Esophagus mucosa (tissue), 1 donor: ENCODE measurements at regions not wholly inside any gene's neighbourhood (a gene's known extent, or its start where the extent isn't known, plus 50 kb on each side); places are given as distances from the start of the nearest gene placed in this dataset.

Experiments used
- ATAC-seq: fragments of 200-7000 bp; cut with Tn5 transposase; one replicate; pipeline ENCODE4 v1.9.1; 2020
- donor health status: DM: yes; HTN: yes; CAD: no.

GRCh38 chr15:47349179-47349578 lies 368.1 kb upstream of the SEMA6D start:
- ATAC-seq = no peak

DNA sequence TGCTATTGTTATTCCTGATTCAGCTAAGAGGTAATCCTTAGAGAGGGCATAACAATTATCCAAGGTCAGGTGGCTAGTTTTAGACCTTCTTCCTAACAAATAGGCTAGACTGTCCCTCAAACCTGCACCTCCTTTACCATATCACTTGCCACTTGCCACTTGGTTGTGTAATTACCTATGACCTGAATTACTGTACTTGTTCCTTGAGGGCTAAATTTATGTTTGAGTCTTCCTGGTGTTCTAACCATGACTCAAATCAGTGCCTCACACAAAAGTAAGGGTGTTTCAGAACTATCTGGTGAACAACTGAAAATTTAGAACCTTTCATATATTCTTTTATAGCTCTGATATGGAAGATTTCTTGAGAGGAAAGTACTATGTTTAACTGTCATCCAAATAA lies 365.8 kb upstream of the SEMA6D start:
- no peak for ATAC-seq

GRCh38 chr15:47352217-47352616 lies 365.1 kb upstream of the SEMA6D start:
- no peak for ATAC-seq

- ATAC-seq = no peak
These were observed 361.5 kb upstream of the SEMA6D start for GRCh38 chr15:47355759-47356158.

DNA sequence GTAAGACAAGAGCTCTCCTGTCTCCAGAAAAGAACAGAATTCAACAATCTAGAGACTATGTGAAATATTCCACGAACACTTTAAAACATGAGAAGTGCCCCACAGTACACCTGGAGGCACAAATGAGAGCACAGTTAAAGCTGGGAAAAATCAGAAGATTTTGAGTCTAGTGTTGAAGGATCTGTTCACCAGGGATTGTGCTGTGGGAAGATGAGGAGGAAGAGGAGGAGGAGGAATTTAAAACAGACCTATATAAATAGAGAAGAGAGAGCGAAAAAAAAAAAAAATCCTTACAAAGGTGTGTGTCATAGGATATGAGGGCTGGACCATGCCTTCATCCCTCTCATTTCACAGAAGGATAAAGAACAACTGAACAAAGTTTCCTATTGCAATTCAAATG lies 361.0 kb upstream of the SEMA6D start:
- no peak for ATAC-seq

GRCh38 chr15:47358876-47359275 lies 358.4 kb upstream of the SEMA6D start:
- ATAC-seq = no peak

DNA sequence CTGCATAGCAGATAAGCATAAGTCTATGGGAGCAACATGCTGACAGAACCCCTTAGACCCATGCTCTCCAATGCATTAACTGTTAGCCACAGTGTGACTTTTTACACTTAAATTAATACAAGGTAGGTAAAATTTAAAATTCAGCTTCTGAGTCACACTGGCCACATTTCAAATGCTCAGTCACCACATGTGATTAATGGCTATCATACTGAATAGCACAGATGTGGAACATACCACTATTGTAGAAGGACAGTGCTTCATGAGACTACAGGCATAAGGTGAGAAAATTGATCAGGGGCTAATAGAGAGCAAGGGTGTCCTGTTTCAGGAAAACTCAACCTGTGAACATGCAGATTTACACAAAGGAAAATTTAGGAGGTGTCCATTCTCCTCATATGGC lies 357.0 kb upstream of the SEMA6D start:
- no peak for ATAC-seq

DNA sequence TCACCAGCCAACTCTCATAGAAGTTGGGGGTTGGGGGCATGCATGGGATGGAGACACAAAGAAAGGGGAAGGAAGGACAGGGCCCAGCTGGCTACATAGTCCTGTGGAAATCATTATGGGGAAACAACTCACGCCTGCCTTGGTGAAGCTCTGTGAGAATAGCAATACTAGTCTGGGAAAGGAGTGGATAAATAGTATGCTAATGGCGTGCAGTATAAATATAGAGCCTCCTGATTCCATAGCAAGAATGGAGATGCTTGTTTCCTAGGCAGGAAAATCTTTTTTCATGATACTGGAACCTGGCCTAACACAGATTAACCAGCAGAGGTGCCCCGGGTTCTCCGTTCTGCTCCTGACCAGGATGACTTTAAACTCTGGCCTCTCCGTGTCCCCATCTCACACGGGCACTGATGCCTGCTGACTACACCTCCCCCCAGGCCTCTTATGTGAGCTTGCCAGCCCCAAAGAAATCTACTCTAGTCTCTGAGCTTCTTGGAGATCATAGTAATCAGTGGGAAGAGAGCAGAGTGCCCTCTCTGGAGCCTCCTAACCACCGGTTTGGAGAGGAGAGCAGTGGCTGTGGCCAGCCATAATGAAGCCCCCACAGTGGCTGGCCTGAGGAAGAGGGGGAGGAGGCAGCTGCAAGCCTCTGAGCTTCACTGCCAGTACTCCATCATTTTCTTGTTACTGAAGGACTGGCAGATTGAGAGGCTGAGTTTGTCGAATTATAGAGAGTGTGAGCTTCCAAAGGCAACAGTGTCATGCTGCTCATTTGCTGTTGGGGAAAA lies 355.0 kb upstream of the SEMA6D start:
- ATAC-seq = no peak

DNA sequence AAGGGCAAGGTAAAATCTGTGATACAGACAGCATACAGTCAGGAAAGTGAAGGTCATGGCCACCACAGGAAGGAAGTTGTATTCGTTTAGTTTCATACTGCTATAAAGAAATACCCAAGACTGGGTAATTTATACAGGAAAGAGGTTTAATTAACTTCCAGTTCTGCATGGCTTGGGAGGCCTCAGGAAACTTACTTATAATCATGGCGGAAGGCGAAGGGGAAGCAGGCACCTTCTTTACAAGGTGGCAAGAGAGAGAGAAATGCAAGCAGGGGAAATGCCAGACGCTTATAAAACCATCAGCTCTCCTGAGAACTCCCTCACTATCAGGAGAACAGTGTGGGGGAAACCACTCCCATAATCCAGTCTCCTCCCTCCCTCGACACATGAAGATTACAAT lies 353.7 kb upstream of the SEMA6D start:
- no peak for ATAC-seq

GRCh38 chr15:47364230-47365141 lies 352.8 kb upstream of the SEMA6D start:
- ATAC-seq = no peak

- ATAC-seq = no peak
These were observed 350.4 kb upstream of the SEMA6D start for GRCh38 chr15:47366884-47367283.

DNA sequence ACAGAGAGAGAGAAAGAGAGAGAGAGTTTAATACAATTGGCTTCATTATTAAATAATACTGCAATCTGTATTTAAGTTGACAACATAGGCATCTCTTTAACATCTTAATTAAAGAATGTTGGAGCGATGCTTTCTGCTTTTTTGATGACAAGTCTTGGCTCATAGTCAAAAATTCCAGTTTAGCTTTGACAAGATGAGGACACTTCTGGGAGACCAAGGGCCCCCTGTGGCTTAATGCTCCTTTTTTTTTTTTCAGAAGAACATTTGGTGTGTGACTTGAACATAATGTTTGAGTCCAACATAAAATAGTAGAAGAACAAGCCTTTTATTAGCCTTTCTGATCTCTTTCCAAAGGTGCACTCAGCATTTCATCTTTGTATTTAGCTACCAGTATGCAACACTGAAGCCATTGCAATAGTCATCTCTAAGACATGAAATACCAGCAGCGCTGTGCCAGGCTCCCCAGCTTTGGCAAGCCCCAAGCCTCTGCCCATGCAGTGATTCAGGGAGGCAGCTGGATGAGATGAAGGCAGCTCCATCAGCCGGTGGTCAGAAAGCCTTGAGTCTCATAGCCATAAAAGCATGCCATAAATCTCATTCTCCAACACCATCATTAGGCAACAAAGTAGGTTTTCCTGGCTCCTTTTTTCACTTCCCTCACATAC lies 349.4 kb upstream of the SEMA6D start:
- ATAC-seq = no peak

GRCh38 chr15:47371939-47372338 lies 345.4 kb upstream of the SEMA6D start:
- no peak for ATAC-seq

DNA sequence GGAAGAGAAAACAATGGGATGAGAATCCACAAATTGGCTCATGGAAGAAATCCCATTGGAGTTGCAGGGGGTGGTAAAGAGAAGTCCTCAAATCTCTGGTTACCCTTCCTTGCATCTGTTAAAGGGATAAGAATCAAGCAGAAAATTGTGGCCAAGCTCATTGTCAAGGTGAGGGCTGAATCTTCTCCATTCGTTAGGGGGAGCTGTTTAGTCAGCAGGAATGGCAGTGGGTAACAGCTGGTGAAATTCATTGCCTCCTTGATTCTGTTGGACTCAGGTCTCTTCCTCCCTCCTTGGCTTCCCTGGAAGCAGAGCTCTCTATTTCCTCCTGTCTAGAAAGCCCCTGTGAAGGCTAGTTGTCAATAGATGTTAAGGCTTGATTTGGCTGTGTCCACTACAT lies 343.1 kb upstream of the SEMA6D start:
- ATAC-seq = no peak

DNA sequence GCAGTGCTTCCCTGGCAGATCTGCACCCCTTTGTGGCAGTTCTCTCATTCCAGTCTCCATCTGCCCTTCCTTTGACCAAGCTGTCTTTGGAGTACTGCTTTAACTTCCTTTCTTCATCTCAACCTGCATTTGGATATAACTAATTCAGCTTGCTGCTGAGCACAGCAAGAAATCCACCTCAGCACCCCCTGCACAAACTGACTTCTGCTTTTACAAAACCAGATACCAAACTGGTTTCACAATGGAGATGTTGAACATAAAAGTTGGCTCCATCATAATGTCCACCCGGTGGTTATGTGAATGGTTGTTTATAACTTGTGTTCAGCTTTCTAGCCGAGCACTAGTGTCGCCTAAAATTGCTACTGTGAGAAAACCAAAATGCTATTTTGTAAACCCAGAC lies 341.1 kb upstream of the SEMA6D start:
- ATAC-seq = no peak

DNA sequence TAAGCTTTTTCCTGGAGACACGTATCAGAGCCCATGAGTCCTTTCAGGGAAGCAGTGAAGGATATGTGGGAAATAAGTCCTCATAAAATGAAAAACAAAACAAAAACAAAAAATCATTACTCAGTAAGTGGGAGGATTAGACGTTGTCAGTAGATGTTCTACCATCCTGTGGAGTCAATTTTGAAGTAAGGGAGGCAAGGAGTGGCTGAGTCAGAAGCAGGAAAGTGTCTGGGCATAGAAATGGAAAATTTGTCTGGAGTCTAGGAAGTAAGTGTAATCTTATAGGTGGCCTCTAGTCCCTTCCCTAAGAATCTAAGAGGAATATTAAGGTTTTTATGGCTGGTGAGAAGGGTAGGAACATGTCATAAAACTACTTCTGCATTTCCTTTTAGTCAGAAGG lies 339.8 kb upstream of the SEMA6D start:
- no peak for ATAC-seq

DNA sequence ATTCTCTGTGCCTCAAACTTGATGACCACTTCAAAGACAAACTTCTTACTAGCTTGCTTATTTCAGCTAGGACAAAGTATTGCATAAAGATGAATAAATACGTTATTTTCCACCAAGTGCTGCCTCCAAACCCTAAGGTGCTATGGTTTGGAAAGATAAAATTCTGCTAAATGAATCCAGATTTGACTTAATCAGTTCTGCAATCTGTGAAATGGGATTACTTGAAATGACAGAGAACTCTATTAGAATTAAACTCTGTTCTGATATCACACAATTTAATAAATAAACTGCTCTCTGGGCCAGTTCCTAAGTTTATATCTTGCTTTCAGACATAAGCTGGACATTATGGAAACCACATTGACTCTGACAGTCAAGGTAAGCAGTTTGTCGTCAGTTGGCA lies 338.8 kb upstream of the SEMA6D start:
- ATAC-seq = no peak

DNA sequence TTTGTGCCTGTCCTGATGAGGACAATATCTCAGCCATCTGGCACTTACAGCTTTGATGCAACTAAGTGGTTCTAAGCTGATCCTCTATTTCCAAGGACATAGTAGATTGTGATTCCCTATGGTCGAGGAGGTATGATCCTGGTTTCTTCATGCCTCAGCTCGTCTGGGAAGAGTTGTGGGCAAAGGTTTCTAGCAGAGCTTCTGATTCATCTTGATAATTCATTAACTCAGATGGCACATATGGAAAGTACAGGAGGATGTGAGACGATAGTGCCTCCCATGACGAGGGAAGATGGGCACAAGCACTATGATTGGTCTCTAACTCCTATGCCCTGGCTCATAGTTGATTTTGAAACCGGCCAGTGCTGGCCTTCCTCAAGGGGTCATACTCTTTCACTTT lies 334.2 kb upstream of the SEMA6D start:
- ATAC-seq = no peak

DNA sequence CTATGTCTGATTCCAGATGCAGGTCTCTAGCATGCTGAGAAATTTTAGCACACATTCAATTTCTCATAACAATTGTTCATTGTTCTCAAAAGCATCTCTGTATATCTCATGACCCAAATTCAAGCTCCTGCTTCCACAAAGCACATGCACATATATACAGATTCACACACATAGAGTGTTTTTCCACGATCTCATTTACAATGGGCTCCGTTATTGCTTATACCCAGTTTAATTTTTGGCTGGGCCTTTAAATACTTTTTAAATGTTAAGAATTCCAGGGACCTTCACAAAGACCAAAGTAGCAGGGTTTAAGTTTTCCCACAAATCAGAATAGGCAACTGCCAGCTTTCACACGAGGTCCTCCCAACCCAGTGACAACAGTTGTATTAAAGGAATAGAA lies 333.5 kb upstream of the SEMA6D start:
- no peak for ATAC-seq

DNA sequence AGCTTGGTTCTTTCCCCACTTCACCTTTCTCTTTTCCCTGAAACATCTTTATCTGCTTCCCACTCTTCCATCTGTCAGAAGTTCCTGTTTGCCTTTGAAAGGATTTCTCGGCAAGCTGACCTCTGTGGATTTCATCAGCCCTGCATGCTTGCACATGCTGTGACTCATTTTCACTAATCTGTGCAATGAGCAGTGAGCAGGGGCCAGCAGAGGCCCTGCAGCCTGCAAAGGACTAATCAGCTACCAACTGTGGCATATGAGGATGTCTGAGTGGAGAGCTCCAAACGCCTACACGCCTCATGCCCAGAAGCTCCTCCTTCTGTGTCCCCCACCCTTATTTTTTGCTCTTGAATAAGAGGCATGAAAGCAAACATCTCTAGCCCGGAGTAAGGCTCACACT lies 333.0 kb upstream of the SEMA6D start:
- peak; percentile 91 for ATAC-seq

DNA sequence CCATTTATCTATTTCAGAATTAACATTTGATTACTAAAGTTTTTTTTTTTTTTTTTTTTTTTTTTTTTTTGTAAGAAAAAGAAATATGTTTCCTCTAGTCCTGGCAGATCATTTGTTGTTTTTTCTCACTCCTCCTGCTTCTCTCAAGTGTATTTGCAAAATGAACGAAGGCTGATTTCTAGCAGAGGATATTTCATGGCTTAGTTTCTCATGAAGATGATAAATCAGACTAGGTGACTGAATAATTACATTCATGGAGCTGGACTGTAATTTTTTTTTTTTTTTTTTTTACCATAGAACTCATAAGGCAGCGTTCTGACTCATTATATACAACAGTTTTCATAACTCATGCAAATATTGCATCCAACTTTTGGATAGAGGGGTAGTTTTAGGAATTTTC lies 332.5 kb upstream of the SEMA6D start:
- no peak for ATAC-seq

DNA sequence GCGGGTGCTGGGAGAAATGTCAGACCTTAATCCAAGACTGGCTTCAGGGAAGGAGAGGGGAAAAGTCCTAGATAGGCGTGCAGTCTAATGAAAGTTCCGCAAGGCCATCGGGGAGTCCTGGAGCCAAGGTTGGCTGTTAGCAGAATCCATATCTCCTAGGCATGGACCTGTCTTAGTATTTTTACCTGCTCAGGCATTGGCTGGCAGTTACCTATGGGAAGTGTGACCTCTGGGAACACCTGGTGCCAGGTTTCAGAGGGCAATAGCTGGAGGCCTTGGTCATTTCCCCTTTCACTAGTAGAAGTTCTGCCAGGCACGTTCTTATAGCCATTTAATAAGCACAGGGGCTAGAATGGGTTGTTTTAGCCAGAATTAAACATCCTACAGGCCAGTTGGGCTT lies 330.8 kb upstream of the SEMA6D start:
- no peak for ATAC-seq

GRCh38 chr15:47388299-47388698 lies 329.0 kb upstream of the SEMA6D start:
- ATAC-seq = peak; percentile 45
